Fibroblast of skin of left biceps (primary cell): ENCODE measurements at regions not wholly inside any gene's neighbourhood (a gene's known extent, or its start where the extent isn't known, plus 50 kb on each side); places are given as distances from the start of the nearest gene placed in this dataset.
"Not testable (repeated sequence)": the region's sequence is repeated elsewhere in the genome, so short reads cannot be mapped to it uniquely, and the experiment has no call there.

Source experiments
- DNase-seq, 2 experiments: peaks; one replicate each; pipeline ENCODE4 v3.0.0-alpha.2; 2013; ENCODE audit warnings: low read depth in 2 of 2

DNA sequence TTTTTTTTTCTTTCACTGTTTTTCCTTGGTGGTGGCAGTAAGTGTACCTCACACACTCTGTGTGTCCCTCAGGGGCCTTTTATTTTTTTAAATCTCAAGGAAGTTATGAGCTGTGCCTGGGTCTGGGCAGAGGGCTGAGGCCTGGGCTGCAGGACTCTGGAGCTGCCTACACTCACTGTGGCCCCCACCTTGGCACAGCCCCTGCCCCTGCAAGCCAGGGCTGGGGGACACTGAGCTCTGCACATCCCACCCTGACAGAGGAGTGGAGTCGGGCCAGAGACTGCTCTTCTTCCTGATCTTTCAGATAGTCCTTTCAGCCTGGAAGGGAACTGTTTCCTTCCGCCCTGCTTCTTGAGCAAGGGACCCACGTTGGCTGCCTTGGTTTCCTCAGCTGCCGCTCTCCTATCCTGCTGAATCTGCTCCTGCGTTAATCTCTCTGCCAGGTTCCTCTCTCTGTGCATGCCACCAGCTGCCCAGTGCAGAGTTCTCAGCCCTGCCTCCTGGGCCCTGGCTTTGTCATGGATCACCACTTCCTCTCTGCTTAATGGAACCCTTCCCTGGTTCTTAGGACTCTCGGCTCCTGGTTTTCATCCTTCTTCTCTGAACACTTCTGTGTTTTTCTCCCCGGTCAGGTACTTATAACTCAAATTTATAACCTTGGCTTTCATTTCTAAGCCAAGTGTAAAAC lies 502.3 kb downstream of the DIRAS2 start:
- DNase-seq, result no peak

DNA sequence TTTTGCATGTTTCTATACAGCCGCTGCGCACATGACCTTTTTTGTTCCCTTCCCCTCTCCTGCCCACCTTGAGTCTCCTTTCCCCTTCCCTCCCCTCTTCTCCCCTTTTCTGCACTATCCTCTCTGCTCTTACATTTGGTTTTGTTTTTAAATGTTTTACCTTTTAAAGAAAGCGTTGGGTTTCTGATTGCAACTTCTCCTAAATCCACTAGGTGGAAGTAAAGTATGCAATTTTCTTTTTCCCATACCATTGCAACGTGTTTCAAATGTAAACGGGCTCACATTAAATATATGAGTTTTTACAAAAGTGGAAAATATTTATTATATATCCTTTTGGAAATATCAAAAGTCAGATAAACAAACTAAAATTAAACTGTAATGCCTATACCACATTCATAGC lies 500.9 kb downstream of the DIRAS2 start:
- peak in 1 of 2 experiments; percentile 5 for DNase-seq

DNA sequence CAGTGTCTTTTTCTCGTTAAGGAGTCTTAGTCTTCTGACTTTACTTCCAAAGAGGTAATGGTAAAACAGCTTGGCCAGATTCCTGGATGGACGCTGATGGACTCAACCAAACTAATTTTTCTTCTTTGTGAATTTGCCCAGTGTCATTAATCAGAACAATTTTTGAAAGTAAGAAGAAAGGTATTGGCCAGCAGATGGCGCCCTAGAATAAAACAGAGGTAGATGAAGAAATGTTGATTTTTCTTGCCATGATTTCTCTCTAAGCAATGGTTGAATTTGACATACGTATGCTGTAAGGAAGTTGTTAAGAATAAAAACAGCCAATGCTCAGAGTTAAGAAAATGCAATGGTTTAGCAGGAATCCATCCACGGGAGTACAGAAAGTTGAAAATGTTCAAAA lies 500.0 kb downstream of the DIRAS2 start:
- DNase-seq, result peak in 1 of 2 experiments; percentile 3

DNA sequence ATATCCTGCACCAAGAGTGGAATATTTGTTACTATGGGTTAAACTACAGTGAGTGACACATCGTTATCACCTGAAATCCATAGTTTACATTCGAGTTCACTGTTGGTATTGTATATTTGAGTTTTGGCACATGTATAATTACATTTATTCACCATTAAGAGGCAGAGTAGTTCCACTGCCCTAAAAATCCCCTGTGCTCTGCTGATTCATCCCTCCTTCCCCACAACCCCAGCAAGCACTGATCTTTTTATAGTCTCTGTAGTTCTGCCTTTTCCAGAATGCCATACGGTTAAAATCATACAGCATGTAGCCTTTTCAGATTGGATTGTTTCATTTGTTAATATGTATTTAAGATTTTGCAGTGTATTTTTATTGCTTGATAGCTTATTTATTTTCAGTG lies 495.2 kb downstream of the DIRAS2 start:
- DNase-seq, result no peak

DNA sequence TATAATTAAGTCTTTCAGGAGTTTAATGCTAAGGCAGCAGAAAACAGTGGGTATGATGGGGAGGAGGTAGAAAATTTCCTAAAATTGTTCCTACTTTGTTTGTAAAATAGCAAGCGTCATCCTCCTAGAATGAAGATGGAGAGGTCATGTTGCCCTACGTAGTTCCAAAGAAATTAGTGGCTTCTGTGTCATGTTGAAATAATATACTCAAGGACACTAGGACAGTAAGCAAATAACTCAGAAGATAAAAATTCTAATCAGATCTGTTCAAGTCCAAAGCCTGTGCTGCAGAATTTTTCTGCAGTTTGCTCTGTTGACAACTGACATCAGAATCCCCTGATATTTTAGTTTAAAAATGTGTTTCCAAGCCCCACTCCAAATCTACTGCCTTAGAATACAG lies 486.3 kb downstream of the DIRAS2 start:
- DNase-seq, result no peak

DNA sequence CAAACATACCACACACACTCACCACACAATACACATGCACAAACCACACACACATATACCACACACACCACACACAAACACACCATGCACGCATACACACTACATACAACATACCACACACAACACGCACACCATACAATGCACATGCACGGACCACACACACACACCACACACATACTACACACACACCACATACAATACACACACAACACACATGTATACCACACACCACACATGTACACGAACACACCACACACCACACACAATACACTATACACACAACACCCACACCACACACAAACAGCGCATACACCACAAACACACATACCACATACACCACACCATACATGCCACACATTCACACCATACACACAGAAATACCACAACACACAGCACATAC lies 480.3 kb downstream of the DIRAS2 start:
- no peak for DNase-seq

DNA sequence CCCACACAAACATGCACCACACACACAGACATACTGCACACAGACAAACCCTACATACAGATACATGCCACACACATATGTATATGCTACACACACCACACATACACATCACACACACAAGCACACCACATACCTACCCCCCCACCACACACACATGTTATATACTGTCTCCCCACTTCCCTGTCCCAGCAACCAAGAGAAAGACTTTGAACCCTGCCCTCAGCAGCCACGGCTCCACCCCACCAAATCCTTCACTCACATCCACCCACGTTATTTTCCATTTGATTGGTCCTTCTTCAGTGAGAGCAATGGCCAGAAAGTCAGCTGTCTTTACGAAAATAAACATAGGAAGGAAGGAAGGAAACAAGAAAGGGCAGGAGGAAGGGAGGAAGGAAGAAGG lies 479.8 kb downstream of the DIRAS2 start:
- DNase-seq, result no peak

DNA sequence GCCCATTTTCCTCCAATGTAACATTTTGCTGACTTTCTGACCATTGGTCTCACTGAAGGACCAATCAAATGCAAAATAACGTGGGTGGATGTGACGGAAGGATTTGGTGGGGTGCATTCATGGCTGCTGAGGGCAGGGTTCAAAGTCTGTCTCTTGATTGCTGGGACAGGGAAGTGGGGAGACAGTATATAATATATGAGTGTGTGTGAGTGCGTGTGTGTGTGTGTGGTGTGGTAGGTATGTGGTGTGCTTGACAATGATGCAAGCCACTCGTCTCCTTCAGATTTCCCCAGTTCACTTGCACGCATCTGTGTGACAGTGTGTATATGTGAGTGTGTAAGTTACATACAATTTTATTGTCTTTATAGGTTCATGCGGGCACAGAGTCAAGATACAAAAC lies 477.3 kb downstream of the DIRAS2 start:
- DNase-seq, result no peak

DNA sequence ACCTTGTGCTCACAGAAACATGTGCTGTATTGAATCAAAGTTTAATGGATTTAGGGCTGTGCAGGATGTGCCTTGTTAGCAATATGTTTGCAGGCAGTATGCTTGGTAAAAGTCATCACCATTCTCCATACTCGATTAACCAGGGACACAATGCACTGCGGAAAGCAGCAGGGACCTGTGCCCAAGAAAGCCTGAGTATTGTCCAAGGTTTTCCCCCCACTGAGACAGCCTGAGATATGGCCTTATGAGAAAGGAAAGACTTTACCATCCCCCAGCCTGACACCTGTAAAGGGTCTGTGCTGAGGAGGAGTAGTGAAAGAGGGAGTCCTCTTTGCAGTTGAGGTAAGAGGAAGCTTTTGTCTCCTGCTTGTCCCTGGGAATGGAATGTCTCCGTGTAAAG lies 476.2 kb downstream of the DIRAS2 start:
- not testable (repeated sequence) for DNase-seq

DNA sequence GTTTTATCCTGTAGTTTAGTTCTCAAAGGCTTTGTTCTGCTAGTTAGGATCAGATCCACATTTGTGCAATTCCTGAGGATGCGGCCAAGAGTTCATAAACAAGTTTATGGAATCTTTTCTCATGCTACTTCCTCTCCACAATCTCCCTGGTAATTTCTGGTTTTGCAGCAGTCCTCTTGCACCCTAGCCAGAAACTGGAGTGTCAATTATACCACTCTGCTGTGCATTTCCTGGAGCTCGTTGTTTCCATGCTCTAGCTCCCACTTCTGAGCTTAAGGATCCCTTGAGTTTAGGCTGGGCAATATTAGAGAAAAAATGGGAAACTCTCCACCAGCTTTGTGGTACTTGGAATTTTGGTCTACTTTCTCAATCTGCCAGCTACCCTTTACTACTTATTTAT lies 474.7 kb downstream of the DIRAS2 start:
- no peak for DNase-seq

DNA sequence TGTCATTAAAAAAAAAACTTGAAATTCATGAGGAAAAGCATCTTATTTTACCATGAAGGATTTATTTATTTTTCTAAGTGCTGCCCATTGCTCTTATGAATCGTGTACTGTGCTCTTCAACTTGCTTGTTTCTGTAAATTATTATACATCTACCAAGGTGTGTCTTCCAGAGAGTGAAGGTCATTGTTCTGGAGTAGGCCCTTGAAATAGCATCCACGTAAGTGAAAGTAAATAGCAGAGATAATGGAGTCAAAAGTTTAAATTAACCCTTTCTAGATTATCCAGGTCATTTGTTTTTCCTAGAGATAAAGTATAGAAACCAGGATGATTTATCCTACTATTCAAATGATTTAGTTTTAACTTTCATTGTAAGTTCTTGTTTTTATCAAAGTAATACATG lies 473.1 kb downstream of the DIRAS2 start:
- DNase-seq, result no peak

DNA sequence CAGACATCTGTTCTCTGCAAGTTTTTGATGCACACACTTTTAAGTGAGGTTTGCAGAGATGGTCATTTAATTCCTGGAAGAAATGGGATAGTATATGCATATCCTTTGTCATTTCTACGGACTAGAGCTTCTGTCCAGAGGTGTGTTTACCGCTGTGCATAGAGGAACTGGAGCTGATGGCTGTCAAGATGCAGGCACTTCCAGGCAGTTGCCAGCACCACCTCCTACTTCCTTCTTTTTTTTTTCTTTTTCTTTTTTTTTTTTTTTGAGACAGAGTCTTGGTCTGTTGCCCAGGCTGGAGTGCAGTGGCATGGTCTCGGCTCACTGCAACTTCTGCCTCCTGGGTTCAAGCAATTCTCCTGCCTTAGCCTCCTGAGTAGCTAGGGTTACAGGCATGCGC lies 468.7 kb downstream of the DIRAS2 start:
- not testable (repeated sequence) for DNase-seq

DNA sequence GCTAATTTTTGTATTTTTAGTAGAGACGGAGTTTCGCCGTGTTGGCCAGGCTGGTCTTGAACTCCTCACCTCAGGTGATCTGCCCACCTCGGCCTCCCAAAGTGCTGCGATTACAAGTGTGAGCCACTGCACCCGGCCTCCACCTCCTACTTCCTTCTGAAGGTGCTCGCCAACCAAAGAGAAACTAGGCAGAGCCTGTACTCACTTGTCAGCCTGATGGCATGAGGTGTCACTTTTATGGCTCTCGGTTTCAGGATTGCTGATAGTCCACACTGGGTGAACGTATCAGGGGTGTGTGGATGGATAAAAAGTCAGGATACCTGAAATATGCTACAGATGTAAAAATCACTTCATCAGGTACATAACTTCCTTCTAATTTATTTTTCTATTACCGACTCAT lies 468.3 kb downstream of the DIRAS2 start:
- not testable (repeated sequence) for DNase-seq

DNA sequence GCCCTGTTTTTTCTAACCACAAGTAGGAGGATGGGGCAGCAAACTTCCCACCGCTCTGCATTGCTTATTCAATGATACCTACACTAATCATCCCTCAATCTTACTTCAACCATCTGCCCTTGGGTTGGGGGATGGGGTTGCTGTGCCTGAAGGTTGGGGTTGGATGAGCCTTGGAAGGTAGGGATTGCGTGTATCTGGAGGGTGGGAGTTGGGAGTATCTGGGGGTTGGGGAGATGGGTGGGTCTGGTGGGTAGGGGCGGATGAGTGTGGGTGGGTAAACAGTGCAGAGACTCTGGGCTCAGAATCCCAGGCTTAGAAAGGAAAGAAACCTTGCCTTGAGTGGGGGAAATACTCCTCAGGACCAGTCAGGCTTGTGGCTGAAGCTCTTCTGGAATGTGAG lies 467.4 kb downstream of the DIRAS2 start:
- DNase-seq, result no peak

DNA sequence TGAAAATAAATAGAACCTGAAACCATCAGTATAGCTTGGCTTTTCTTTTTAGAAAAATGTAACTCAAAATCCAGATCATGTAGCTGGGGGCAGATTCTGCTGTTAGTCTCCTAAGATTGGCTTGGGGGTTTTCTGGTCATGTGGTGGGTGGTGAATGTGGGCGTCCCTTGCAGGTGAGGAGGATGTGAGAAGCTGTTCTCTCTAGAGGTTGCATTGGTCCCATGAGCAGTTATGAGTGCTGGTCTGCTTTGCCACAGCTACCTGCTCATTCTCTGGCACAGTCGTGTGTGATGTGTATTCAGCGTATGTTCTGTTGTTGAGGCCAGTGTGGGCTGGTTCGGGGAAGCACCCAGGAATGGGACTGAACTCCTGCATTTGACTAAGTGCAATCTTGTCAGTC lies 466.8 kb downstream of the DIRAS2 start:
- DNase-seq, result no peak

DNA sequence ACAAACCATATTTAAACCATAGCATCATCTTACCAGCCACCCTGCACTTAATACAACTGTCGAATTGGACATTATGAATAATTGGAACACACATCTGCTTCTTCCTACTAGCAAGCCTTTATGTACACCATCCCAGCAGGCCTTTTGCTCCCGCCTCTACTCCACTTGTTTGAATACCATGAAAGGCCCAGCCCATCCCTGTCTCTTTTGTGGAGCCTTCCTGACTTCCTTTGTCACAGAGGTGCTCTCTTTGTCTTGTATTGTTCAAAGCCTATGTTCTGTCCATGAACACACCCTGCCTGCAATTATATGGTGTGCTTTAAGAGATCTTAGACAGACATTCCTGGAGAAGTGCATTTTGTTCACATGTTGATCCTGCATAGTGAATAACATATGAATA lies 465.7 kb downstream of the DIRAS2 start:
- no peak for DNase-seq

DNA sequence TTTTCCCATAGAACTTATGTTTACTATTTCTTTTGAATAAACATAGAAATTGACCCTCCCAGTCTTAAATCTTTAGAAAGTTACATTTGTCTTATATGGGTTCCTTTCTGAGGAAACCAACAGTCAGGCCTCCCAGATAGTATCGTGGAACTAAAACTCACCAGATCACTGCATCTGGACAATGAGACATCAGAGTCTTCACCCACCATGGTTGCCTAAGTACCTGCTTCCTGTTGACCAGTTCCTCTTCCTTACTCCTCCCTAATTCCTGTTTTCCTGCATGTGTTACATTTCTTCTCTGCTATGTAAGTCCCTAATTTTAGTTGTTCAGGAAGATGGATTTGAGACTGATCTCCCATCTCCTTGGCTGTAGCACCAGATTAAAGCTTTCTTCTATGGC lies 462.2 kb downstream of the DIRAS2 start:
- no peak for DNase-seq

DNA sequence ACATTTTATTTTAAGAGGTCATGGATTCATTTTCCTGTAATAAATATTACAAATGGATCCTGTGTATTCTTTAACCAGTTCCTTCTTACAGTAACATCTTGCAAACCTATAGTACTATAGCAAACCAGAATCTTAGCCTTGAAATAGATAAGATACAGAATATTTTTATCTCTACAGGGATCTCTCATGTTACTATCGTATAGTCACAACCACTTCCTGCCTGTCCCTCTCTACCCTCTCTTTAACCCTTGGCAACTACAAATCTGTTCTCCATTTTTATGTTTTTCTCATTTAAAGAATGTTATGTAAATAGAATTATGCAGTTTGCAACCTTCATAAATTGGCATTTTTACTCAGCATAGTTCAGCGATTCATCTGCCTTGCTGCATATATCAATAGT lies 454.0 kb downstream of the DIRAS2 start:
- DNase-seq, result no peak

DNA sequence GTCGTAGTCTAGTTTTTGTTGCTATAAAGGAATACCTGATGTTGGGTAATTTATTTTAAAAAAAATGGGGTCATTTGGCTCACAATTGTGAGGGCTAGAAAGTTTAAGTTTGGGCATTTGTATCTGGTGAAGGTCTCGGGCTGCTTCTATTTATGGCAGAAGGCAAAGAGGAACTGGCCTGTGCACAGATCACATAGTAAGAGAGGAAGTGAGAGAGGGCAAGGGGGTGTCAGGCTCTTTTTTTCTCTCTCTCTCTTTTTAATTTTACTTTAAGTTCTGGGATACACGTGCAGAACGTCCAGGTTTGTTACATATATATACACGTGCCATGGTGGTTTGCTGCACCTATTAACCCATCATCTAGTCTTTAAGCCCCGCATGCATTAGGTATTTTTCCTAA lies 453.3 kb downstream of the DIRAS2 start:
- no peak for DNase-seq

DNA sequence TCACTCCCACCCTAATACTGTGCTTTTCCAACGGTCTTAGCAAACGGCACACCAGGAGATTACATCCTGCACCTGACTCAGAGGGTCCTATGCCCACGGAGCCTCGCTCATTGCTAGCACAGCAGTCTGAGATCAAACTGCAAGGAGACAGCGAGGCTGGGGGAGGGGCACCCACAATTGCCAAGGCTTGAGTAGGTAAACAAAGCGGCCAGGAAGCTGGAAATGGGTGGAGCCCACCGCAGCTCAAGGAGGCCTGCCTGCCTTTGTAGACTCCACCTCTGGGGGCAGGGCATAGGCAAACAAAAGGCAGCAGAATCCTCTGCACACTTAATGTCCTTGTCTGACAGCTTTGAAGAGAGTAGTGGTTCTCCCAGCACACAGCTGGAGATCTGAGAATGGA lies 450.2 kb downstream of the DIRAS2 start:
- not testable (repeated sequence) for DNase-seq

DNA sequence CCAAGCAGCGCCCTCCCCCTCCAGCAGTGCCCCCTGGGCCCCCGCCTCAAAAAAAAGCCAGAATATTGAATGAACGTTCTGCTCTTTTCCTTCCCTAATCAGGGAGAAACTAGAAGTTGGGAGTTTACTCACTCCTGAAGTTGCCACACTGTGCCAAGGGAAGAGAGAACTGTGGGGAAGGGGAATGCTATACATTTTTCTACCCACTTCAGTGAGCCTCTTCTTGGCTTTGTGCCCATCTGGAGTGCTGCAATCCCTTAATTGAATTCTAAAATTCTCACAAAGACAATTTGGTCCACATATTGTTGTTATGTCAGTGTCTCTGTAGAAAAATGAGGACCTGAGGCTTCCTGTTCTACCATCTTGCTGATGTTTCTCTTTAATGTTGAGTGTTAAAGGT lies 443.7 kb downstream of the DIRAS2 start:
- DNase-seq, result no peak

DNA sequence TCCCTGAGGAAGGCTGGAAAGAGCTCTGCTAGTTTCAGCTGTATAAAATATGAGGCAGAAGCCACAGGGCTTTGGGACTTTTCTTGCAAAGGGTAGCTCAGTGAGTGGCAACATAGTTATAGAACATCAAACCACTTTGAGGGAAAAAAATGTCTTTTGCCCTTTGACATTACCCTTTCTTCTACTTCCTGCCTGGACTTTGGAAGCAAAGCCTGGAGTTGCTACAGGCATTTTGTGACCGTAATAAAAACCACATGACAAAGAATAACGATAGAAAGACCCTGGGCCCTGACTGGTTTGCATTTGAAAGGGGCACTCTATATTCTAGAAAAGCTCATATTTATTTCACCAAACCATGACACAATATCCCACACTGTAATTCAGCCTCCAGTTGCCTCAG lies 440.9 kb downstream of the DIRAS2 start:
- no peak for DNase-seq

DNA sequence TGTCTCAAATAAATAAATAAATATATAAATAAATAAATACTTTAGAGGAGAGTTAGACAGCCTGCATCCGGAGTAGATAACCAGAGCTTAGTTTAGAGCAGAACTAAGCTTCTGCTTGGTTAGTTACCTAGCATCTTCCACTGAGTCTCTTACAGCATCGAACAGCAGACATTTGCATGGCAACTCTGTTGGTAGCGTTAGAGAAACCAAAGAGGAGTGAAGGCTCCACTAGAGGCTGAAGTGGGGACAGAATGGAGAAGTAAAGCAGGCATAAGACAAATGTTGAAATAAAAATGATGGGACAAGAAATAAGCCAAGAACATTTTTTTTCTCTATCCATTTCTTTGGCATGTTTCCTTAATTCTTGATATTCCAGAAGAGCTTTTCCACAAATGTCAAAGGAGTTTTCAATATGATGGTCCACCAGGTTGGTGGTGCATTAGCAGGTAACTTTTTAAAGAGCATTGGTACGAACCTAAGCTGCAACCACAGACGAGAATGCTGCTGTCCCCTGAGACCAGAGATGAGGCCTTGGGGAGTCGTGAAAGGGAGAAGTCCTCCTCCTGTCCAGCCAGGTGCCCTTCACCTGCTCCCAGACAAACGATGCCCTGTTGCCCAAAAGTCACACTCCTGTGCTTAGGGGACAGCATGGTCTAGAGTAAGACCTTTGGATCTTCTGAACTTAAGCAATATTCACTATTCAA lies 438.3 kb downstream of the DIRAS2 start:
- DNase-seq, result no peak

DNA sequence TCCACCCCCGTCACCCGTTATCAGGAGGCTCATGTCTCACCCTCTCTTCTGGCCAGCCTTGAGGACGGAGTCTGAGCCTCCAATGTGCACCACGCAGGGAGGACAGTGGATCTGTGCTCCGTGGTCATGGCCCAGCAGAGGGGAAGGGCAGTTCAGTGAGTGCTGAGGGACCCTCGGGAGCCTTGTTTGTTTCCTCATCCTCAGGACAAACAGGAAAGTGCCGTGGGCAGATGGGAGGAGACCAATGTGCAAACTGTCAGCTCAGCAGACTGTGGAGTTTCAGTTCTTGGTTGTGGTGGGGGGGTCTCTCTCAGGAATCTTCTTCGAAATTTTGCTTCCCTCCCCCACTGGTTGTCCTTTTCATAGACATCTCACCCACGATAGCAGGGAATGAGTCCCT lies 429.6 kb downstream of the DIRAS2 start:
- not testable (repeated sequence) for DNase-seq
